GM12865 (cell line): ENCODE measurements at regions not wholly inside any gene's neighbourhood (a gene's known extent, or its start where the extent isn't known, plus 50 kb on each side); places are given as distances from the start of the nearest gene placed in this dataset.

ENCODE experiments used
- DNase-seq: peaks from one replicate; pipeline ENCODE4 v3.0.0; 2010; ENCODE audit warnings: low read depth
- H3K4me3 ChIP-seq: 2 replicates; pipeline ENCODE4 v1.5.1; 2011; ENCODE audit warnings: mild to moderate bottlenecking, low read depth, low read length, control low read depth
- TF ChIP-seq, protein P1 (sequence below): IDR thresholded peaks from 2 replicates; pipeline ENCODE4 v1.5.1; 2011; ENCODE audit warnings: low read length, control low read depth, low read depth, inconsistent platforms; ENCODE audit not compliant: insufficient read depth; ENCODE audit errors: missing control alignments

DNA sequence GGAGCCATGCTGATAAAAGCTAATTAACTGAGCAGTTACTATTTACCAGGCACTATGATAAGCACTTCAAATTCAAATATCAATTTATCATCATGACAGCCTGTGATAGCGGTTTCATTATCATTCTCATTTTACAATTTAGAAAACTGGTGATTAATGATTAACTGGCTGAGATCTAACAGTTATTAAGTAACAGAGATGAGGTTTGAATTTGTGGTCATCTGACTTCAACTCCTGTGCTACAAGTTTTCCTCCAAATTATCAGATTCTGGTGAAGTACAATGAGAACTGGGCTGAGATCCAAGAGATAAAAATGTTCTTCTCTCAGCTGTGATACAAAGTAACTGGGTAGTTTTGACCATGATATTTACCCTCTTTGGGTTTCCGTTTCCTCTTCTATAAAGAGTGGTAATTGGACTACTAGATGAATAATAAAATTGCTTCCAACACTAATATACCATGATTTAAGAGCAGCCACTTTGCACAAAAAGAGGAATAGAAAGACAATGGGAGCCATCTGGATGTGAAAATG lies 74.5 kb upstream of the CCNG1 start:
- H3K4me3 ChIP-seq = no peak overlapping the region
- no peak for DNase-seq
- TF ChIP-seq, protein P1, sequence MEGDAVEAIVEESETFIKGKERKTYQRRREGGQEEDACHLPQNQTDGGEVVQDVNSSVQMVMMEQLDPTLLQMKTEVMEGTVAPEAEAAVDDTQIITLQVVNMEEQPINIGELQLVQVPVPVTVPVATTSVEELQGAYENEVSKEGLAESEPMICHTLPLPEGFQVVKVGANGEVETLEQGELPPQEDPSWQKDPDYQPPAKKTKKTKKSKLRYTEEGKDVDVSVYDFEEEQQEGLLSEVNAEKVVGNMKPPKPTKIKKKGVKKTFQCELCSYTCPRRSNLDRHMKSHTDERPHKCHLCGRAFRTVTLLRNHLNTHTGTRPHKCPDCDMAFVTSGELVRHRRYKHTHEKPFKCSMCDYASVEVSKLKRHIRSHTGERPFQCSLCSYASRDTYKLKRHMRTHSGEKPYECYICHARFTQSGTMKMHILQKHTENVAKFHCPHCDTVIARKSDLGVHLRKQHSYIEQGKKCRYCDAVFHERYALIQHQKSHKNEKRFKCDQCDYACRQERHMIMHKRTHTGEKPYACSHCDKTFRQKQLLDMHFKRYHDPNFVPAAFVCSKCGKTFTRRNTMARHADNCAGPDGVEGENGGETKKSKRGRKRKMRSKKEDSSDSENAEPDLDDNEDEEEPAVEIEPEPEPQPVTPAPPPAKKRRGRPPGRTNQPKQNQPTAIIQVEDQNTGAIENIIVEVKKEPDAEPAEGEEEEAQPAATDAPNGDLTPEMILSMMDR = no peak

DNA sequence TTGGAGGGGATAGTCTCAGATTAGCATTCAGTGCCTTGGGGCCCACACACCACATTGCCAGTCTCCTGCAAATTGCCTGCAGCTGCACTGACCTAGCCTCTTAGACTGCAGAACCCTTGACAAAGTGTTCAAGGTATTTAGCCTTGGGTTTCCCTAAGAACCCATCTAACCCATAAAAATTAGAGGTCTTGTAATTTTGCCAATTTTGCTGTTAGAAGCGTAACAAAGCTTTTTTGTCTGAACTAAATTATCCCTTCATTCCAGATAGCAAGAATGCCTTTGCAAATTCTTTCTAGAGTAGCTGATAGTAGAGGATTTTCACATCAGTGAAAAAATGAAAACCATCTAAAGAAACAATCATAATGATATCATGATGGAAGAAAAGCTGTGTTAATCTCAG lies 74.0 kb upstream of the CCNG1 start:
- no peak overlapping the region for H3K4me3 ChIP-seq
- DNase-seq = no peak
- TF ChIP-seq, protein P1 = no peak

DNA sequence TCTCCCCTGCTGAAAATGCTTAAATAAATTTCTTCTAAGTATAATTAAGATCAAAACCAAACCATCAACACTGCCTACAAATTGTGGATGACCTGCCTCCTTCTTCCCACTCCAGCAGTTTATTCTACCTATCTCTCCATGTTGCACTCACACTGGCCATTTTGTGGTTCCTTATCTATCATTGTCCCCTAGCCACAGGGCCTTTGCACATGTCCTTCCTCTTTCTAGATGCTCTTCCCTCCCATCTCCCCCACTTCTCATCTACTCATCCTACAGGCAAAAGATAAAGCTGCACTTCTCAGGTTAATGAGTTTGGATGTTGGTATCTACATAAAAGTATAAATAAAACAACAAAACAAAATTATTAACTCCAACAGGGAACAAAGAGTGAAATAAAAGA lies 70.6 kb upstream of the CCNG1 start:
- TF ChIP-seq, protein P1 = no peak
- no peak overlapping the region for H3K4me3 ChIP-seq
- DNase-seq = no peak

DNA sequence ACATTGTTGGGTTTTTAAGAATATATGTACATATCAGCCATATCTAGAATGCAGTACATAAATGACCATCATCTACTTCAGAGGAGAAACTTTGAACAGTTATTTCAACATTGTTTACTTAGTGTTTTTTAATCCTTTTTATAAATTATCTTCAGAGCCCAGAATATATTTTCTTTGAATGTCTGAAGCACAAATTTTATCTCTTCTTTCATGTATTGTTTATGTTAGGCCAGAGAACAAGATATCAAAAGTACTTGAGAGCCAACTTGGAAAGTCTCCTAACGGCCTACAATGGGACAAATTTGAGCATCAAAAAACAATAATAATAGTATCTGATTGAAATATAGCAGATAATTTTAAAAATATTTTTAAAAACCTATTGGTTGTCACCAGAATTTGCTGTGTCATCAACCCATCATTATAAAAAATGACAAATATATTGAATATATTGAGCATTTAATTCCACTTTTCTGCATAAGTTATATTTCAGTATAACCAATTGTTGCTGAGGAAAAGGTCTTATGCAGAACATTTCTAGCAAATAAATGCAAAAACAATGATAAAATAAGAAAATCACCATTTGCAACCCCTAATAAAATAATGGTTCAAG lies 67.5 kb upstream of the CCNG1 start:
- TF ChIP-seq, protein P1 = no peak
- no peak for DNase-seq
- H3K4me3 ChIP-seq = no peak overlapping the region

DNA sequence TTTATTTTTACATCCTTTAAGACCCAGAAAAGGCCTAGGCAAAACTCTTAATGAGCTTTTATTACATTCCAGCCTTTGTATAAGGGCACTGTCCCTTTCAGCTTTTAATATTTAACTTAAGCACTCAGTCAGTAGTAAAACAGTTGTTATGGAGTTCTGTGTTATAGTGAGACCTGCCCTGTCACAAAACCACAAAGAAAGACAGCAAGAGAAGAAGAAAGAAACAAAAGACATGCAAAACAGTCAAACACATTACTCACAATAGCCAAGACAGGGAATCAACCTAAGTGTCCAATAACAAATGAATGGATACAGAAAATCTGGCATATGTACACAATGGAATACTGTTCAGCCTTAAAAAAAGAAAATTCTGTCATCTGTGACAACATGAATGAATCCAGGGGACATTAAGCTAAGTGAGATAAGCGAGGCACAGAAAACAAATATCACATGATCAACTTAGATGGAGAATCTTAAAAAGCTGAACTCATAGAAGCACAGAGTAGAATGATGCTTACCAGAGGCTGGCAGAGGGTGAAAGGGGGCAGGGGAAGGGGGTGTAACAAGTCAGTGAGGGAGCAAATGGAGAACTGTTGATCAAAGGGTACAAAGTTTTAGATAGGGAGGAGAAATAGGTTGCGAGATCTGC lies 63.8 kb upstream of the CCNG1 start:
- no peak for DNase-seq
- no peak overlapping the region for H3K4me3 ChIP-seq
- TF ChIP-seq, protein P1 = no peak

- TF ChIP-seq, protein P1 = no peak
- DNase-seq = no peak
- no peak overlapping the region for H3K4me3 ChIP-seq
Observed at GRCh38 chr5:163377982-163378381, 59.4 kb upstream of the CCNG1 start.
